Pulmonary artery endothelial cell (primary cell): ENCODE measurements at regions not wholly inside any gene's neighbourhood (a gene's known extent, or its start where the extent isn't known, plus 50 kb on each side); places are given as distances from the start of the nearest gene placed in this dataset.

Experiments used
- DNase-seq: peaks from one replicate; pipeline ENCODE4 v3.0.0-alpha.2; 2011; ENCODE audit warnings: low read depth, low spot score

- DNase-seq = no peak
Measured at GRCh38 chr2:15733867-15734673, 142.4 kb downstream of the DDX1 start.

GRCh38 chr2:15734674-15735483, 143.2 kb downstream of the DDX1 start:
- DNase-seq = no peak

GRCh38 chr2:15735484-15736326, 144.0 kb downstream of the DDX1 start:
- DNase-seq = no peak

- DNase-seq = no peak
Measured at GRCh38 chr2:15736396-15737180, 144.9 kb downstream of the DDX1 start.

GRCh38 chr2:15737314-15738224, 145.9 kb downstream of the DDX1 start:
- DNase-seq = no peak

- DNase-seq = no peak
Measured at GRCh38 chr2:15738225-15738546, 146.5 kb downstream of the DDX1 start.

- no peak for DNase-seq
Measured at GRCh38 chr2:15738943-15739342, 147.3 kb downstream of the DDX1 start.

GRCh38 chr2:15744820-15745219, 153.2 kb downstream of the DDX1 start:
- DNase-seq = no peak

- DNase-seq = no peak
Measured at GRCh38 chr2:15745350-15745749, 153.7 kb downstream of the DDX1 start.

- no peak for DNase-seq
Measured at GRCh38 chr2:15745907-15746702, 154.4 kb downstream of the DDX1 start.

- no peak for DNase-seq
Measured at GRCh38 chr2:15746703-15747550, 155.3 kb downstream of the DDX1 start.

GRCh38 chr2:15747603-15748471, 156.2 kb downstream of the DDX1 start:
- no peak for DNase-seq

GRCh38 chr2:15748736-15749323, 157.2 kb downstream of the DDX1 start:
- DNase-seq = no peak

GRCh38 chr2:15749460-15750432, 158.1 kb downstream of the DDX1 start:
- DNase-seq = no peak

GRCh38 chr2:15750433-15750814, 158.8 kb downstream of the DDX1 start:
- DNase-seq = no peak

GRCh38 chr2:15750822-15751329, 159.2 kb downstream of the DDX1 start:
- DNase-seq = no peak
